Natural killer cell treated with Interleukin-12 subunit alpha and Interleukin-12 subunit beta and Interleukin-15 and Interleukin-18, amount 100 ng/mL, for 72 hours (primary cell): ENCODE measurements at regions not wholly inside any gene's neighbourhood (a gene's known extent, or its start where the extent isn't known, plus 50 kb on each side); places are given as distances from the start of the nearest gene placed in this dataset.

Experiments
- ATAC-seq, 2 donors: fragments of 150-1000 bp; cut with Tn5 transposase in 1 of 2; sonication (Bioruptor Pico), chemical (Tn5 transposase) in 1 of 2; 2 replicates each; pipeline ENCODE4 v1.10.0; 2021
- DNase-seq: peaks from one replicate; pipeline ENCODE4 v3.0.0; 2022; ENCODE audit warnings: low spot score
- H3K27ac Mint-ChIP-seq, 2 donors: 1 replicate in 1 of 2; 2 replicates in 1 of 2; pipeline ENCODE4 v1.8.0; 2022; ENCODE audit warnings: mixed read lengths in 2 of 2, mild to moderate bottlenecking in 1 of 2, moderate library complexity in 1 of 2
- H3K27me3 Mint-ChIP-seq, 2 donors: 1 replicate in 1 of 2; 2 replicates in 1 of 2; pipeline ENCODE4 v1.8.0; 2022; ENCODE audit warnings: mixed read lengths in 2 of 2
- H3K36me3 Mint-ChIP-seq: one replicate; pipeline ENCODE4 v1.8.0; 2022; ENCODE audit warnings: mixed read lengths
- H3K4me1 Mint-ChIP-seq, 2 donors: 1 replicate in 1 of 2; 2 replicates in 1 of 2; pipeline ENCODE4 v1.8.0; 2022; ENCODE audit warnings: low read depth in 2 of 2, mixed read lengths in 2 of 2, mild to moderate bottlenecking in 1 of 2
- H3K4me3 Mint-ChIP-seq: one replicate; pipeline ENCODE4 v1.8.0; 2022; ENCODE audit warnings: mixed read lengths
- H3K9me3 Mint-ChIP-seq: 2 replicates; pipeline ENCODE4 v1.8.0; 2022; ENCODE audit warnings: mixed read lengths

- H3K27ac Mint-ChIP-seq = no peak overlapping the region
- no peaks in the 10 kb centered on the region for H3K4me1 Mint-ChIP-seq
- no peaks in the 10 kb centered on the region for H3K36me3 Mint-ChIP-seq
- DNase-seq (no peak), ATAC-seq (no peak)
- H3K4me3 Mint-ChIP-seq = no peak overlapping the region
- H3K9me3 Mint-ChIP-seq = no peaks in the 10 kb centered on the region
- no peaks in the 10 kb centered on the region for H3K27me3 Mint-ChIP-seq
These were observed 154.0 kb upstream of the STEAP4 start for GRCh38 chr7:88460650-88461049.

GRCh38 chr7:88458946-88459345 is 152.3 kb upstream of the STEAP4 start:
- no peak for DNase-seq
- Mint-ChIP-seq H3K4me3 (no peak overlapping the region), H3K27ac (no peak overlapping the region), H3K36me3 (no peaks in the 10 kb centered on the region), H3K27me3 (no peaks in the 10 kb centered on the region), H3K9me3 (no peaks in the 10 kb centered on the region), H3K4me1 (no peaks in the 10 kb centered on the region)
- ATAC-seq = no peak

GRCh38 chr7:88458279-88458678 is 151.6 kb upstream of the STEAP4 start:
- Mint-ChIP-seq H3K9me3 (no peaks in the 10 kb centered on the region), H3K4me1 (no peaks in the 10 kb centered on the region), H3K4me3 (no peak overlapping the region), H3K36me3 (no peaks in the 10 kb centered on the region), H3K27ac (no peak overlapping the region), H3K27me3 (no peaks in the 10 kb centered on the region)
- DNase-seq (no peak), ATAC-seq (no peak)

GRCh38 chr7:88457320-88457719 is 150.6 kb upstream of the STEAP4 start:
- no peaks in the 10 kb centered on the region for H3K9me3 Mint-ChIP-seq
- no peak overlapping the region for H3K27ac Mint-ChIP-seq
- no peaks in the 10 kb centered on the region for H3K4me1 Mint-ChIP-seq
- ATAC-seq = no peak
- no peaks in the 10 kb centered on the region for H3K36me3 Mint-ChIP-seq
- no peak overlapping the region for H3K4me3 Mint-ChIP-seq
- no peak for DNase-seq
- no peaks in the 10 kb centered on the region for H3K27me3 Mint-ChIP-seq

- Mint-ChIP-seq H3K9me3 (no peaks in the 10 kb centered on the region), H3K27me3 (no peaks in the 10 kb centered on the region), H3K36me3 (no peaks in the 10 kb centered on the region), H3K4me1 (no peaks in the 10 kb centered on the region), H3K27ac (no peak overlapping the region), H3K4me3 (no peak overlapping the region)
- ATAC-seq (no peak), DNase-seq (no peak)
These were observed 149.8 kb upstream of the STEAP4 start for GRCh38 chr7:88456490-88456889.

DNA sequence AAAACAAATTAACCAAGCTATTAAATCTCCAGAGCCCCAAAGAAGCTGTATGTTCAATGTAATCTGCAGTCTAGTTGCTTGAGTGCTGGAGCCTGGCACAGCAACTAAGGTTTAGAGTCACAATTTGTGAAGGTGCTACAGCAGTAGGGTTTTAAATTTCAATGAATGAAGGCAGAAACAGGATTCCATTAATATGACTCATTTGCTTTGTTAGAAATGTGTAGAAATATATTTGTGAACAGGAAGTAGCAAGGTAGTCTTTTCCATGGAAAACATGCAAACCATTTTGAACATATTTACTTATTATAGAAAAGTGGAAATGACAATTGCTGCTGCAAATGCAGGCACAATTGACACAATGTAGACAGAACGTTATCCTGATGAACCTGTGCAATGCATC is 149.0 kb upstream of the STEAP4 start:
- DNase-seq (no peak), ATAC-seq (no peak)
- Mint-ChIP-seq H3K27ac (no peak overlapping the region), H3K36me3 (no peaks in the 10 kb centered on the region), H3K4me1 (no peaks in the 10 kb centered on the region), H3K27me3 (no peaks in the 10 kb centered on the region), H3K9me3 (peaks cover 4% of the 10 kb centered on the region), H3K4me3 (no peak overlapping the region)

DNA sequence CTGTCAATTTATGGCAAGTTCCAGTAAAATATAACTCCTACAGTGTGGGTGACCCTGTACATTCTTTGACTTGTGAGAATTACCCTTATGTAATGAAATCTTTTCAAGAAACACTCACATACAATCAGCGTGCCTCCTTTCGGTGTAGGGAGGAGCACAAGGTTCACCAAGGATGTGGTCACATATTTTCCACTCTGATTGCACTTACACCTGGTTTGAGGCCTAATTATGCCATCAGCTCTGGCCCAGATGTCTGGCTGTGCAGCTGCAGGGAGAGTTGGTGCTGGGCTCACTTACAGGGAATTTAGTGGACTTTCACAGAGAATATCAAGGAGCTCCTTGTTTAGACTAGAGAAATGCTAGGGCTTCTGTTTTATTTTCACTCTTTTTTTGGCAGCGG is 146.0 kb upstream of the STEAP4 start:
- no peak for DNase-seq

GRCh38 chr7:88450874-88451273 is 144.2 kb upstream of the STEAP4 start:
- Mint-ChIP-seq H3K4me1 (no peaks in the 10 kb centered on the region), H3K9me3 (peaks cover 4% of the 10 kb centered on the region), H3K27ac (no peak overlapping the region), H3K4me3 (no peak overlapping the region), H3K27me3 (no peaks in the 10 kb centered on the region), H3K36me3 (no peaks in the 10 kb centered on the region)
- DNase-seq = no peak
- no peak for ATAC-seq

More for the DNA sequence above, 146.0 kb upstream of the STEAP4 start:
- Mint-ChIP-seq H3K27ac (no peak overlapping the region), H3K4me3 (no peak overlapping the region), H3K4me1 (no peaks in the 10 kb centered on the region), H3K9me3 (peaks cover 4% of the 10 kb centered on the region), H3K27me3 (no peaks in the 10 kb centered on the region), H3K36me3 (no peaks in the 10 kb centered on the region)
- no peak for ATAC-seq

DNA sequence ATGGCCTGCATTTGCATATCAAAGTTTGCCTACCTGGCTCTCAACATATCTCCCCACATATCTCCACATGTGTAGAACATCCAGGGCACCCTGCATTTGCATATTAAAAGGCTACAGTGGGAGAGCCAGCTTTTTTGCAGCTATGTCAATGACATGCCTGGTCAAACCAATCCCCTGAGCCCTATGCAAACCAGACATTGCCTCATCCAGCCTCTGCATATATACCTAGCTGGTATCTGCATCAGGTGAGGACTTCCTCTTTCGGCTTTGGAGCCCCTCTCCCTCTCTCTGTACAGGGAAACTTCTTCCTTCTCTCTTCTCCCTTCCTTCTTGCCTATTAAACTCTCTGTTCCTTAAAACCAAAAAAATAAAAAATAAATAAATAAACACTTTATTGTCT is 142.7 kb upstream of the STEAP4 start:
- Mint-ChIP-seq H3K4me1 (no peaks in the 10 kb centered on the region), H3K27me3 (no peaks in the 10 kb centered on the region), H3K4me3 (no peak overlapping the region), H3K27ac (no peak overlapping the region), H3K9me3 (peaks cover 4% of the 10 kb centered on the region), H3K36me3 (no peaks in the 10 kb centered on the region)
- no peak for ATAC-seq
- no peak for DNase-seq

DNA sequence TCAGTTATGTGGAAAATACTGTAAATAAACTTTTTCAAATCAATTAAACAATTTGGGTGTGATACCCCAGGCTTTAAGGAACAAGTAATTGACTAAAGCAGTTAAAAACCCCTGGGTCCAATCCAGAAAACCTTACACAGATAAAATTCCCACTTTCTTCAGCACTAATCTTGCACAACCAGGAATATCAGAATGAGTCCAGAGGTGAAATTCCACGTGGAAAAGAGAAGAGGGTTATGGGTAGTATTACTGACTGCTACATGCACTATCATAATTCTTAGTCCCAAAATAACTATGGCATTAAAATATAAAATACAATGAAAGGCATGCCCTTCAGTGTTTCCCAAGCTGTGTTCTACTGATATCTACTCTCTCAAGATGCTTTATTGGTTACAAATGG is 135.7 kb upstream of the STEAP4 start:
- no peaks in the 10 kb centered on the region for H3K4me1 Mint-ChIP-seq
- H3K36me3 Mint-ChIP-seq = no peaks in the 10 kb centered on the region
- no peak overlapping the region for H3K4me3 Mint-ChIP-seq
- no peaks in the 10 kb centered on the region for H3K9me3 Mint-ChIP-seq
- ATAC-seq (no peak), DNase-seq (no peak)
- no peaks in the 10 kb centered on the region for H3K27me3 Mint-ChIP-seq
- H3K27ac Mint-ChIP-seq = no peak overlapping the region

DNA sequence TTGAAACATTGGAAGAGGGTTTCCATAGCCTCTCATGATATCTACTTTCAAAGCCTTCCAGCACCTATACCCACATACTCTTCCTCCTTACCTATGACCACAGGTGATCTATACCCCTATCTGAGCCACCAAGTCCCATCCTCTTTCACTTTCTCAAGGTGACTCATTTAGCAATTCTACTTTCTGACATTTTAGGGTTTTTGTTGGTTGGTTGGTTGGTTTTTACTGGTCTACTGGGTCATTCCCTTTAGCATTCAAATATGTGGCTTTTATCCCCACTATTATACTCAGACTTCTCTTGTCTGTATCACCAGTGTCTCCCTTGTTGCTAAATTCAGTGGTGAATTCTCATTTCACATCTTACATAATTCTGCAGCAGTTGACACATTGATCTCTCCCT is 130.4 kb upstream of the STEAP4 start:
- DNase-seq (no peak), ATAC-seq (no peak)
- Mint-ChIP-seq H3K9me3 (no peaks in the 10 kb centered on the region), H3K27me3 (no peaks in the 10 kb centered on the region), H3K4me1 (no peaks in the 10 kb centered on the region), H3K4me3 (no peak overlapping the region), H3K27ac (no peak overlapping the region), H3K36me3 (no peaks in the 10 kb centered on the region)

DNA sequence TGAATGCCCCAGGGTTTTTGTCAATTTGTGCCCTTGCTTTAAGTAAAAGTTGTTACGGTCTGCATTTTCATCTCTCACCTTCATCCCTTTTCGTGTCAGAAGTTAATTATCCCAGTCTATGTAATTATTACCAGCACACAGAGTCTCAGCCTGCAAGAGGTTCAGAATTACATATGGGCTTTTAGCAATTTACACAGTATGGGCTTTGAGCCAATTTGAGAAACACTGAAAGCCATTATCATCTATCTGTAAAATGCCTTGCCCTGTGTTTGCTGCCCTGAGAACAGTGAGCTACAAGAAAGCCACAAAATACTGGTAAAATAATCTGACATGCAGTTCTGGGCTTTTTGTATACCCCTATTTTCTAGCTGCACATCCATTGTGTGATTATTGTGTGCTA is 125.6 kb upstream of the STEAP4 start:
- Mint-ChIP-seq H3K4me3 (no peak overlapping the region), H3K4me1 (no peaks in the 10 kb centered on the region), H3K9me3 (no peaks in the 10 kb centered on the region), H3K27me3 (no peaks in the 10 kb centered on the region), H3K27ac (no peak overlapping the region), H3K36me3 (no peaks in the 10 kb centered on the region)
- no peak for DNase-seq
- no peak for ATAC-seq

DNA sequence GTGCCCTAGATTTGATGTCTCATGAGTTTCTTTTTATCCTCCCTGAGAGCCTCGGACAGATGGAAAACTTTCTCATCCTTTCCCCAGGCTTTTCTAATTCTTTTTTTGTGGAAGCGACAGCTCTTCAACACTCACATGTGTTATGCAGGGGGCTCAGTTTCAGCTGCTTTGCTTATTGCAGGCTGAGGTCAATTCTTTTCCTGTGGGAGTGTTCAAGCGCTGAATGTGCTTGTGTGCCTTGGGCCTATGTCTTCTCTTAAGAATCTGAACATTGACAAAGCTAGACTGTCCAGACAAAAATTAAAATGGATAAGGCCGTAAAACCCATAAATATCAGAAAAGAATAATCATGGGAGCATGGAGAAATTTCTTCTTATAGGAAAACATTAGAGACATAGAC is 125.2 kb upstream of the STEAP4 start:
- Mint-ChIP-seq H3K4me3 (no peak overlapping the region), H3K36me3 (no peaks in the 10 kb centered on the region), H3K27me3 (no peaks in the 10 kb centered on the region), H3K27ac (no peak overlapping the region), H3K4me1 (no peaks in the 10 kb centered on the region), H3K9me3 (no peaks in the 10 kb centered on the region)
- DNase-seq (no peak), ATAC-seq (no peak)

GRCh38 chr7:88429382-88429781 is 122.7 kb upstream of the STEAP4 start:
- ATAC-seq = no peak

GRCh38 chr7:88402529-88402928 is 95.8 kb upstream of the STEAP4 start:
- no peak for ATAC-seq
- Mint-ChIP-seq H3K27ac (no peak overlapping the region), H3K4me1 (no peaks in the 10 kb centered on the region), H3K36me3 (no peaks in the 10 kb centered on the region), H3K27me3 (peaks cover 0 to 3% of the 10 kb centered on the region in 2 donors), H3K9me3 (peaks cover 3% of the 10 kb centered on the region), H3K4me3 (no peak overlapping the region)
- no peak for DNase-seq

More at GRCh38 chr7:88429382-88429781, 122.7 kb upstream of the STEAP4 start:
- no peak overlapping the region for H3K4me3 Mint-ChIP-seq
- H3K27ac Mint-ChIP-seq = no peak overlapping the region
- no peak for DNase-seq
- H3K27me3 Mint-ChIP-seq = no peaks in the 10 kb centered on the region
- H3K9me3 Mint-ChIP-seq = peaks cover 2% of the 10 kb centered on the region
- H3K4me1 Mint-ChIP-seq = no peaks in the 10 kb centered on the region
- no peaks in the 10 kb centered on the region for H3K36me3 Mint-ChIP-seq
